Epithelial cell of esophagus (primary cell): ENCODE measurements at regions not wholly inside any gene's neighbourhood (a gene's known extent, or its start where the extent isn't known, plus 50 kb on each side); places are given as distances from the start of the nearest gene placed in this dataset.

Experiments used
- DNase-seq: peaks from one replicate; pipeline ENCODE4 v3.0.0; 2010; ENCODE audit warnings: low read depth
- H3K4me3 ChIP-seq: 2 replicates; pipeline ENCODE4 v1.5.1; 2011; ENCODE audit warnings: mild to moderate bottlenecking, low read length, control low read depth
- TF ChIP-seq, protein P1 (sequence below): IDR thresholded peaks from 2 replicates; pipeline ENCODE4 v1.5.1; 2011; ENCODE audit warnings: low read depth, mild to moderate bottlenecking, low read length, control low read depth, inconsistent platforms; ENCODE audit not compliant: insufficient read depth; ENCODE audit errors: missing control alignments

DNA sequence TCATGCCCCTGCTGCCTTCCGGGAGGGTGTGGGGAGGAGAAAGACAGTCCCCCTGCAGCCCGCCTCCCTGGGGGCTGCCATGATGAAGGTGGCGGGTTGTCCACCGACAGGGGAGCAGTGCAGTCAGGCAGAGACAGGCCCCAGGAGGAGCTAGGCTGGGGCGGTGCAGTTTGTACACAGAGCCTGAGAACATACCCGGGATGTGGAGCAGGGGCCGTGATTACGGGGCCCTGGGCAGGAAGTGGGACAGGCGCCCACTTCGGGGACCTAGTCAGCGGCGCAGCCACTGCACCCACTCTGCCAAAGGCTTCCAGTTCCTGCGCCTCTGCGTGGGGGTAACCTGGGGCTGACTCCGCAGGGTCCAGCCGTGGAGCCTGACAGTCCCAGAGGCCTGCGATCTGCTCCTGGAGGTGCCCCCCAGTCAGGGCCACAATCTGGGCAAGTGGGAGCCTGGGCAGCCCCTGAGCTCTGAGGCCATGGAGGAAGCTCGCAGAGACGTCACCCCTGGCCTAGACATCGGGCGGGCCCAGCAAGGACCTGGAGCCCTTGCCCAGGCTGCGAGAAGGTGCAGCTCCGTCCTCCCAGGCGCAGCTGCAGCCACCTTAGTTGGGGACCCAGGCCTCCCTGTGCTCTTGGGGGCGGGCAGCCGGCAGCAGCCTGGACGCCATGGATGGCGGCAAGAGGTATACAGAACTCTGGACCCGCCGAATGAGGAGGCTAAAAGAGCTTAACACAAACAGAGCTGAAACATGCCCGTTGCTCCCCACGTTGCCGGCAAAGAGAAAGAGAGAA, 1356.8 kb downstream of the XPNPEP1 start:
- no peak overlapping the region for H3K4me3 ChIP-seq
- DNase-seq: no peak
- TF ChIP-seq, protein P1, sequence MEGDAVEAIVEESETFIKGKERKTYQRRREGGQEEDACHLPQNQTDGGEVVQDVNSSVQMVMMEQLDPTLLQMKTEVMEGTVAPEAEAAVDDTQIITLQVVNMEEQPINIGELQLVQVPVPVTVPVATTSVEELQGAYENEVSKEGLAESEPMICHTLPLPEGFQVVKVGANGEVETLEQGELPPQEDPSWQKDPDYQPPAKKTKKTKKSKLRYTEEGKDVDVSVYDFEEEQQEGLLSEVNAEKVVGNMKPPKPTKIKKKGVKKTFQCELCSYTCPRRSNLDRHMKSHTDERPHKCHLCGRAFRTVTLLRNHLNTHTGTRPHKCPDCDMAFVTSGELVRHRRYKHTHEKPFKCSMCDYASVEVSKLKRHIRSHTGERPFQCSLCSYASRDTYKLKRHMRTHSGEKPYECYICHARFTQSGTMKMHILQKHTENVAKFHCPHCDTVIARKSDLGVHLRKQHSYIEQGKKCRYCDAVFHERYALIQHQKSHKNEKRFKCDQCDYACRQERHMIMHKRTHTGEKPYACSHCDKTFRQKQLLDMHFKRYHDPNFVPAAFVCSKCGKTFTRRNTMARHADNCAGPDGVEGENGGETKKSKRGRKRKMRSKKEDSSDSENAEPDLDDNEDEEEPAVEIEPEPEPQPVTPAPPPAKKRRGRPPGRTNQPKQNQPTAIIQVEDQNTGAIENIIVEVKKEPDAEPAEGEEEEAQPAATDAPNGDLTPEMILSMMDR: no peak

DNA sequence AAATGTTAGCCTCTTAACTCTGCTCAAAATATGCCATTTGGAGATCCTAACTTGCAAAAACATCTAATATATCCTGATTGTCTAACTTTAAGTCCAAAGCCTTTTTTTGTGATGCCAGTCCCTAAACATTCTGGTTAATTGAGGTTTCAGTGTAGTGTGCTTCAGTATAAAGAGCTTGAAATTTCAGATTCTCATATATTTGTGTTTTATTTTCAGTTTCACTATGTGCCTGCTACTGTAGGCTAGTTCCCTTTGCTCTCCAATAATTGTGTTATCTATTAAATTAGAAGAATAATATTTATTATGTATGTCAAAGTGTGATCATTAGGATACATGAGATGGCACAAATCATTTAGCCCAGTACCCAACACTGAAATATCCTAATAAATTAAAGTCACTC, 1361.2 kb downstream of the XPNPEP1 start:
- DNase-seq: no peak
- H3K4me3 ChIP-seq: no peak overlapping the region
- TF ChIP-seq, protein P1: no peak

DNA sequence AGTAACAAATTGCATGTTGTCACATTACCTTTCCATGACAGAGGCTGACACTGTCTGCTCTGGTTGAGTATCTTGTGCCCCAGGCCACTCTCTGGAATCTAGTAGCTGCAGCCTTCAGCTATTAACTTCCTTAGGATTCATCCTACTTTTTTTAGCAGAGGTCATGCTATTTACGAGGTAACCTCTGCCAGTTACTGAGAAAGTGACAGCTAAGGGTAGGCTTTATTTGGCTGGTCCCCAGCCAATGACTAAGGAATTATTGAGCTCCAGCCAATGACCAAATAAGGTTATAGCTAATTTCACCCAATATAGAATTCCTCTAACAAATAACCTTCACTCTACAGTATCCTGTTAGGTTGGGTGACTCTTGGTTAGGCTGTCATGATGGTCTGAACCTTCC, 1361.7 kb downstream of the XPNPEP1 start:
- no peak for DNase-seq
- H3K4me3 ChIP-seq: no peak overlapping the region
- TF ChIP-seq, protein P1: no peak

DNA sequence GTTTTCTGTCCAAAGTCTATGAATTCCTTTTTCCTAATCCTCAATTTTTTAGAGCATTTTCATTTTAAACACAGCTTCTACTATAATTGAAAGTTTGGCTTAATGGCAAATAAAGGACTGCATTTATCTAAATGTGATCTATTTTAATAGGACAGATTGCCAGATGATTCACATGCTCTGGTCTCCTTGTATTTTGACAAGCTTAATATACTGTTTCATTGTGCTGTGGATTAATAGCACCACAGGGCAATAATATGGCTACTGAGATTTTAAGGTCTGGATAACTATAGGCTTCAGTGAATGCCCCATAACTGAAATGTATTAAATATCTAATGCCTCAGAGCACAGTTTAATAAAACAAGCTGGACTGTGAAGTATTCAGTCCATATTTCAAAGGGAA, 1362.8 kb downstream of the XPNPEP1 start:
- no peak for DNase-seq
- TF ChIP-seq, protein P1: no peak
- H3K4me3 ChIP-seq: no peak overlapping the region

DNA sequence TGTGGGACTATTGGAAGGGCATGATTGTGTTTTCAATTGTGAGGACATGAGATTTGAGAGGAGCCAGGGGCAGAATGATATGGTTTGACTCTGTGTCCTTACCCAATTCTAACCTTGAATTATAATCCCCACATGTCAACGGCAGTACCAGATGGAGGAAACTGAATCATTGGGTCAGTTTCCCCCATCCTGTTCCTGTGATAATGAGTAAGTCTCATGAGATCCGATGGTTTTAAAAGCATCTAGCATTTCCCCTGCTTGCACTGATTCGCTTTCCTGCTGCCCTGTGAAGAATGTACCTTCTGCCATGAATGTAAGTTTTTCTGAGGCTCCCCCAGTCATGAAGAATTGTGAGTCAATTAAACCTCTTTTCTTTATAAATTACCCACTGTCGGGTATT, 1367.1 kb downstream of the XPNPEP1 start:
- TF ChIP-seq, protein P1: no peak
- no peak for DNase-seq
- no peak overlapping the region for H3K4me3 ChIP-seq

DNA sequence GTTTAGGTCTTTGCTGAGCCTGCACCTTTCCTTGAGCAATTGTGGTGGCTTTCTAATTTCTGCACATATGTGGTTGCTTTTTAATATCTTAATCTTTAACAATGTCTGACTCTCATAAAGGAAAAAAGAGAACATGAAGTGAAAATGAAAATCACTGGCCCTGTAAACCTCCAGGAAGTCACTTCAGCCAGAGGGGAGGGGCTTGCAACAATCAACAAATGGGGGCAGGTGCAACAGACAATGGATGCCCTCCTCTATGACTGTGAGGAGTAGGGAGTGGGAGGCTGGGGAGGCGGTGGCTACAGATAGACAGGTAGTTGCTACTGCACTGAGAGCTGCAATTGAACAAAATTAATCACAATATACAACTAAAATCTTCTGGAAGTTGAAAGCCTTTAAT, 1377.4 kb downstream of the XPNPEP1 start:
- no peak overlapping the region for H3K4me3 ChIP-seq
- DNase-seq: no peak
- TF ChIP-seq, protein P1: no peak
